ENCODE measurements at regions not wholly inside any gene's neighbourhood (a gene's known extent, or its start where the extent isn't known, plus 50 kb on each side); places are given as distances from the start of the nearest gene placed in this dataset.

- no peak overlapping the region for H3K27ac ChIP-seq (ENCODE audit: low read depth, low read length)
Measured at GRCh38 chr10:3969876-3970666, 185.1 kb upstream of the KLF6 start.

DNA sequence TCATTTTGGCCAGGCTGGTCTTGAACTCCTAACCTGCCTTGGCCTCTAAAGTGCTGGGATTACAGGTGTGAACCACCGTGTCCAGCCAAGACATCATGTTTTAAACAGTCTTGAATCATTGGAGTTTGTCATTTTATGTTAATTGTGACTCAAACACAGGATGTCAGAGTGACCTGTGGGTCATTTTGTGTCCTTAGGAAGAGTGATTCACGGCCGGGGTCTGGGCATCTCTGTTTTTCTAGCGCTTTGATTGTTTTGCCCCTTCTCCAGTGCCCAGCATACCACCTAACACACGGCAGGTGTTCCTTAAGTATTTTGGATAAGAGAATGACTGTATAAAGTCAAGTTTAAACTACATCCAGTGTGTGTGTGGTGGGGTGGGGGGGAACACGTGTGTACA is 183.7 kb upstream of the KLF6 start:
- no peaks in the 10 kb centered on the region for H3K9me2 ChIP-seq (replicated peaks; ENCODE audit: control insufficient read depth, low read length)
- no peaks in the 10 kb centered on the region for H4K20me1 ChIP-seq (ENCODE audit: control insufficient read depth, insufficient read depth, low read depth, low read length)
- TF ChIP-seq, protein P1, sequence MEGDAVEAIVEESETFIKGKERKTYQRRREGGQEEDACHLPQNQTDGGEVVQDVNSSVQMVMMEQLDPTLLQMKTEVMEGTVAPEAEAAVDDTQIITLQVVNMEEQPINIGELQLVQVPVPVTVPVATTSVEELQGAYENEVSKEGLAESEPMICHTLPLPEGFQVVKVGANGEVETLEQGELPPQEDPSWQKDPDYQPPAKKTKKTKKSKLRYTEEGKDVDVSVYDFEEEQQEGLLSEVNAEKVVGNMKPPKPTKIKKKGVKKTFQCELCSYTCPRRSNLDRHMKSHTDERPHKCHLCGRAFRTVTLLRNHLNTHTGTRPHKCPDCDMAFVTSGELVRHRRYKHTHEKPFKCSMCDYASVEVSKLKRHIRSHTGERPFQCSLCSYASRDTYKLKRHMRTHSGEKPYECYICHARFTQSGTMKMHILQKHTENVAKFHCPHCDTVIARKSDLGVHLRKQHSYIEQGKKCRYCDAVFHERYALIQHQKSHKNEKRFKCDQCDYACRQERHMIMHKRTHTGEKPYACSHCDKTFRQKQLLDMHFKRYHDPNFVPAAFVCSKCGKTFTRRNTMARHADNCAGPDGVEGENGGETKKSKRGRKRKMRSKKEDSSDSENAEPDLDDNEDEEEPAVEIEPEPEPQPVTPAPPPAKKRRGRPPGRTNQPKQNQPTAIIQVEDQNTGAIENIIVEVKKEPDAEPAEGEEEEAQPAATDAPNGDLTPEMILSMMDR (IDR thresholded peaks at IDR 0.05; ENCODE audit: low read depth, low read length, poor library complexity, severe bottlenecking), result no peak
- no peak for TF ChIP-seq EZH2phosphoT487 (IDR thresholded peaks at IDR 0.05; ENCODE audit: borderline replicate concordance, low read length)
- no peaks in the 10 kb centered on the region for H3K79me2 ChIP-seq (ENCODE audit: control insufficient read depth, low read length)
- H3K4me1 ChIP-seq (ENCODE audit: control insufficient read depth, low read length), result no peaks in the 10 kb centered on the region
- no peaks in the 10 kb centered on the region for H3F3A ChIP-seq (ENCODE audit: control insufficient read depth, insufficient read depth)
- H3K27ac ChIP-seq (ENCODE audit: low read depth, low read length), result no peak overlapping the region
- H3K36me3 ChIP-seq (ENCODE audit: control insufficient read depth, low read length), result no peaks in the 10 kb centered on the region
- no peaks in the 10 kb centered on the region for H3K9me3 ChIP-seq (ENCODE audit: control insufficient read depth, insufficient read depth, low read length)
- no peak overlapping the region for H3K4me3 ChIP-seq (ENCODE audit: low read length)
- H3K27me3 ChIP-seq (ENCODE audit: control insufficient read depth, low read length), result no peaks in the 10 kb centered on the region
- H3K4me2 ChIP-seq (ENCODE audit: low read length), result no peak overlapping the region

More at GRCh38 chr10:3969876-3970666, 185.1 kb upstream of the KLF6 start:
- H3K36me3 ChIP-seq (ENCODE audit: control insufficient read depth, low read length), result no peaks in the 10 kb centered on the region
- no peak for TF ChIP-seq EZH2phosphoT487 (IDR thresholded peaks at IDR 0.05; ENCODE audit: borderline replicate concordance, low read length)
- TF ChIP-seq, protein P1 (IDR thresholded peaks at IDR 0.05; ENCODE audit: low read depth, low read length, poor library complexity, severe bottlenecking), result no peak
- H3K4me2 ChIP-seq (ENCODE audit: low read length), result no peak overlapping the region
- no peaks in the 10 kb centered on the region for H3K79me2 ChIP-seq (ENCODE audit: control insufficient read depth, low read length)
- H3F3A ChIP-seq (ENCODE audit: control insufficient read depth, insufficient read depth), result no peaks in the 10 kb centered on the region
- H3K4me3 ChIP-seq (ENCODE audit: low read length), result no peak overlapping the region
- no peaks in the 10 kb centered on the region for H4K20me1 ChIP-seq (ENCODE audit: control insufficient read depth, insufficient read depth, low read depth, low read length)
- H3K4me1 ChIP-seq (ENCODE audit: control insufficient read depth, low read length), result no peaks in the 10 kb centered on the region
- no peaks in the 10 kb centered on the region for H3K27me3 ChIP-seq (ENCODE audit: control insufficient read depth, low read length)
- no peaks in the 10 kb centered on the region for H3K9me3 ChIP-seq (ENCODE audit: control insufficient read depth, insufficient read depth, low read length)
- no peaks in the 10 kb centered on the region for H3K9me2 ChIP-seq (replicated peaks; ENCODE audit: control insufficient read depth, low read length)

GRCh38 chr10:3964516-3964915 is 179.5 kb upstream of the KLF6 start:
- no peaks in the 10 kb centered on the region for H4K20me1 ChIP-seq (ENCODE audit: control insufficient read depth, insufficient read depth, low read depth, low read length)
- H3K27ac ChIP-seq (ENCODE audit: low read depth, low read length), result no peak overlapping the region
- H3K9me3 ChIP-seq (ENCODE audit: control insufficient read depth, insufficient read depth, low read length), result no peaks in the 10 kb centered on the region
- TF ChIP-seq, protein P1 (IDR thresholded peaks at IDR 0.05; ENCODE audit: low read depth, low read length, poor library complexity, severe bottlenecking), result no peak
- no peak for TF ChIP-seq EZH2phosphoT487 (IDR thresholded peaks at IDR 0.05; ENCODE audit: borderline replicate concordance, low read length)
- H3K36me3 ChIP-seq (ENCODE audit: control insufficient read depth, low read length), result no peaks in the 10 kb centered on the region
- no peak overlapping the region for H3K4me3 ChIP-seq (ENCODE audit: low read length)
- no peaks in the 10 kb centered on the region for H3K4me1 ChIP-seq (ENCODE audit: control insufficient read depth, low read length)
- H3F3A ChIP-seq (ENCODE audit: control insufficient read depth, insufficient read depth), result no peaks in the 10 kb centered on the region
- H3K79me2 ChIP-seq (ENCODE audit: control insufficient read depth, low read length), result no peaks in the 10 kb centered on the region
- H3K9me2 ChIP-seq (replicated peaks; ENCODE audit: control insufficient read depth, low read length), result no peaks in the 10 kb centered on the region
- H3K4me2 ChIP-seq (ENCODE audit: low read length), result no peak overlapping the region
- H3K27me3 ChIP-seq (ENCODE audit: control insufficient read depth, low read length), result 0 out of 2 replicates have a peak, but pooled peaks cover 3% of the 10 kb centered on the region
